Loucy (cell line): ENCODE measurements at regions not wholly inside any gene's neighbourhood (a gene's known extent, or its start where the extent isn't known, plus 50 kb on each side); places are given as distances from the start of the nearest gene placed in this dataset.

Source experiments
- H2AFZ ChIP-seq: fragments of 200-600 bp; sonication (generic); 2 replicates; pipeline ENCODE4 v1.6.0; 2016; ENCODE audit warnings: antibody characterized with exemption, mild to moderate bottlenecking, low read length, moderate library complexity
- H3F3A ChIP-seq: fragments of 200-600 bp; 2 replicates; pipeline ENCODE4 v1.6.0; 2016; ENCODE audit warnings: antibody characterized with exemption, low read depth, mild to moderate bottlenecking
- H3K27me3 ChIP-seq: fragments of 200-600 bp; sonication (generic); 2 replicates; pipeline ENCODE4 v1.6.1; 2014; ENCODE audit warnings: low read length, mild to moderate bottlenecking; ENCODE audit not compliant: insufficient read depth, poor library complexity, severe bottlenecking
- H3K36me3 ChIP-seq: fragments of 200-600 bp; sonication (generic); 2 replicates; pipeline ENCODE4 v1.6.1; 2016; ENCODE audit warnings: low read length; ENCODE audit not compliant: insufficient read depth
- H3K4me1 ChIP-seq: fragments of 200-600 bp; sonication (generic); 2 replicates; pipeline ENCODE4 v1.5.1; 2014; ENCODE audit warnings: low read length, mild to moderate bottlenecking; ENCODE audit not compliant: insufficient read depth, poor library complexity, severe bottlenecking
- H3K4me2 ChIP-seq: fragments of 200-600 bp; sonication (generic); 2 replicates; pipeline ENCODE4 v1.6.0; 2014; ENCODE audit warnings: antibody characterized with exemption, low read length, low read depth, mild to moderate bottlenecking; ENCODE audit not compliant: poor library complexity, severe bottlenecking
- H3K4me3 ChIP-seq: fragments of 200-600 bp; sonication (generic); 2 replicates; pipeline ENCODE4 v1.5.1; 2014; ENCODE audit warnings: low read length, mild to moderate bottlenecking, mixed read lengths; ENCODE audit not compliant: poor library complexity, severe bottlenecking
- H3K79me2 ChIP-seq: fragments of 200-600 bp; sonication (generic); 2 replicates; pipeline ENCODE4 v1.6.1; 2014; ENCODE audit warnings: low read length; ENCODE audit not compliant: insufficient read depth
- H3K9ac ChIP-seq: fragments of 200-600 bp; sonication (generic); 2 replicates; pipeline ENCODE4 v1.6.0; 2014; ENCODE audit warnings: mild to moderate bottlenecking, low read depth, low read length, moderate library complexity; ENCODE audit not compliant: poor library complexity, severe bottlenecking
- H3K9me2 ChIP-seq: fragments of 200-600 bp; sonication (generic); replicated peaks from 2 replicates; pipeline ENCODE4 v1.6.1; 2016; ENCODE audit warnings: low read depth, low read length, mixed read lengths
- H3K9me3 ChIP-seq: fragments of 200-600 bp; sonication (generic); 2 replicates; pipeline ENCODE4 v1.6.1; 2014; ENCODE audit warnings: mild to moderate bottlenecking, antibody characterized with exemption, low read length, low read depth; ENCODE audit not compliant: insufficient read depth
- H4K20me1 ChIP-seq: fragments of 200-600 bp; sonication (generic); 2 replicates; pipeline ENCODE4 v1.6.0; 2014; ENCODE audit warnings: antibody characterized with exemption, low read length, mild to moderate bottlenecking; ENCODE audit not compliant: insufficient read depth, poor library complexity, severe bottlenecking
- EZH2phosphoT487 ChIP-seq: fragments of 200-600 bp; IDR thresholded peaks from 2 replicates; pipeline ENCODE4 v1.6.1; 2018; ENCODE audit warnings: antibody characterized with exemption, mild to moderate bottlenecking, moderate library complexity, borderline replicate concordance
- TF ChIP-seq, protein P1 (sequence below): fragments of 200-600 bp; sonication (generic); conservative IDR thresholded peaks from 2 replicates; pipeline ENCODE4 v1.5.1; 2014; ENCODE audit warnings: mild to moderate bottlenecking, antibody characterized with exemption, low read length

DNA sequence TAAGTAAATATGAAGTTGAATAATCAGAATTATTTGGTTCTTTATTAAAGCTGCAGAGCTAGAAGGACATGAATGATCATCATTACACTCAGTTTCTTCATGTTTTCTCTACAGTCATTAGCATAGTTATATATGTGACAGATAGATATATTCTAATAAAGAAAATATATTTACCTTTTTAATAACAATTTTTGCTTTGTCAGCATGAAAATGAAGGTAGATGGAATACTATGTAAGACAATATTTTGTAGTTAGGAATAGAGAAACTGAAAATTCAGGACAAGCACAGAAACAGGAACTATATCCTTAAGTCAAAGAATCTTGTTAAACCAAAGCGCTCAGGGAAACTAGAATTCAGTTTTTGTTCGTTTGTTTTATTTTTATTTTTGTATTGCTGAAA lies 649.9 kb upstream of the NRXN1 start:
- Histone ChIP-seq H3K27me3 (no peaks in the 10 kb centered on the region), H3K36me3 (no peaks in the 10 kb centered on the region), H3K9ac (no peak overlapping the region), H4K20me1 (no peaks in the 10 kb centered on the region), H2AFZ (no peak overlapping the region), H3K9me3 (no peaks in the 10 kb centered on the region), H3K9me2 (no peaks in the 10 kb centered on the region), H3K79me2 (no peaks in the 10 kb centered on the region), H3K4me3 (no peak overlapping the region), H3F3A (no peaks in the 10 kb centered on the region), H3K4me2 (no peak overlapping the region), H3K4me1 (no peaks in the 10 kb centered on the region)
- TF ChIP-seq, protein P1, sequence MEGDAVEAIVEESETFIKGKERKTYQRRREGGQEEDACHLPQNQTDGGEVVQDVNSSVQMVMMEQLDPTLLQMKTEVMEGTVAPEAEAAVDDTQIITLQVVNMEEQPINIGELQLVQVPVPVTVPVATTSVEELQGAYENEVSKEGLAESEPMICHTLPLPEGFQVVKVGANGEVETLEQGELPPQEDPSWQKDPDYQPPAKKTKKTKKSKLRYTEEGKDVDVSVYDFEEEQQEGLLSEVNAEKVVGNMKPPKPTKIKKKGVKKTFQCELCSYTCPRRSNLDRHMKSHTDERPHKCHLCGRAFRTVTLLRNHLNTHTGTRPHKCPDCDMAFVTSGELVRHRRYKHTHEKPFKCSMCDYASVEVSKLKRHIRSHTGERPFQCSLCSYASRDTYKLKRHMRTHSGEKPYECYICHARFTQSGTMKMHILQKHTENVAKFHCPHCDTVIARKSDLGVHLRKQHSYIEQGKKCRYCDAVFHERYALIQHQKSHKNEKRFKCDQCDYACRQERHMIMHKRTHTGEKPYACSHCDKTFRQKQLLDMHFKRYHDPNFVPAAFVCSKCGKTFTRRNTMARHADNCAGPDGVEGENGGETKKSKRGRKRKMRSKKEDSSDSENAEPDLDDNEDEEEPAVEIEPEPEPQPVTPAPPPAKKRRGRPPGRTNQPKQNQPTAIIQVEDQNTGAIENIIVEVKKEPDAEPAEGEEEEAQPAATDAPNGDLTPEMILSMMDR, result no peak
- no peak for TF ChIP-seq EZH2phosphoT487

DNA sequence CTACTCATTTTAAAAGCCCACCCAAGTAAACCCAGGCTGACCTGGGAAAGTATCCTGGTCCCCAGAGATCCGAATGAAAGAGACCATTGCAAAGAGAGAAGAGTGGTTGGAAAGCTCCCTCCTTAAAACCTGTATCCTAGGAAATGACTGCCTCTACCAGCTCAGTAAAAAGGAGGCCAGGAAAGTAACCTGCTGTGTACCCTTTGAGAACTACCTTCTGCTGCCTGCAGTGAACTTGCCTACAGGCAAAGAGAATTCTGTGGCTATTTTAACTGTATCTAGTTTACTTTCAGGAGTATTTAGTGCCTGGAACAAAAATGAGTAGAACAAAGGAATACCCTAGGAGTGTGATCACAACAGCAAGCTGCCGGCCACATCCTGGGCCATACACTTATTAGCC lies 641.7 kb upstream of the NRXN1 start:
- no peak for TF ChIP-seq EZH2phosphoT487
- TF ChIP-seq, protein P1, result no peak
- no peaks in the 10 kb centered on the region for H3K9me2 ChIP-seq
- no peak overlapping the region for H2AFZ ChIP-seq
- H3K4me3 ChIP-seq, result no peak overlapping the region
- H3K4me1 ChIP-seq, result no peaks in the 10 kb centered on the region
- H3K36me3 ChIP-seq, result no peaks in the 10 kb centered on the region
- no peaks in the 10 kb centered on the region for H3K79me2 ChIP-seq
- H3K9me3 ChIP-seq, result no peaks in the 10 kb centered on the region
- no peaks in the 10 kb centered on the region for H4K20me1 ChIP-seq
- no peak overlapping the region for H3K9ac ChIP-seq
- no peaks in the 10 kb centered on the region for H3F3A ChIP-seq
- no peak overlapping the region for H3K4me2 ChIP-seq
- H3K27me3 ChIP-seq, result no peaks in the 10 kb centered on the region

GRCh38 chr2:51667679-51668078 lies 635.7 kb upstream of the NRXN1 start:
- Histone ChIP-seq H3K4me1 (no peaks in the 10 kb centered on the region), H3K79me2 (no peaks in the 10 kb centered on the region), H2AFZ (no peak overlapping the region), H3K27me3 (no peaks in the 10 kb centered on the region), H4K20me1 (no peaks in the 10 kb centered on the region), H3K36me3 (no peaks in the 10 kb centered on the region), H3K4me2 (no peak overlapping the region), H3K9me3 (no peaks in the 10 kb centered on the region), H3K9ac (no peak overlapping the region), H3F3A (no peaks in the 10 kb centered on the region), H3K9me2 (no peaks in the 10 kb centered on the region), H3K4me3 (no peak overlapping the region)
- TF ChIP-seq, protein P1, result no peak
- TF ChIP-seq EZH2phosphoT487, result no peak
